ENCODE measurements at regions not wholly inside any gene's neighbourhood (a gene's known extent, or its start where the extent isn't known, plus 50 kb on each side); places are given as distances from the start of the nearest gene placed in this dataset.

DNA sequence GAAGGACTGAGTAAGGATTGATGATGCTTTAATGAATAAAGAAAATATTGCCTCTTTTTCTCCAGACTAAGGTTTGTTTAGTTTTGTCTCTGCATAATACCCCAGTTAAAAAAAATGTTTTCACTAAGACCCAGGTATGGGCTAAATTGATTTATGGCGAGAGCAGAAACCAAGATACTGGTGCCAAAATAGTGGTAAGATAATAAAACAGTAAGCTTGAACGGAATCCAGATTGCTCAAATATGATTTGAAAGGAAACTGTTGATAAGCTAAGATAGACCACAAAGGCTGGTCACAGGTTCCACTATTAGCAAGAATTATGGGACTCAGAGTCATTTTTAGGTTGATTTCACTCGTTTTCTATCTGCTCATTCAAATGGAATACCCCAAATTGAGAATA is 831.2 kb downstream of the EPHA7 start:
- TF ChIP-seq, protein P1, sequence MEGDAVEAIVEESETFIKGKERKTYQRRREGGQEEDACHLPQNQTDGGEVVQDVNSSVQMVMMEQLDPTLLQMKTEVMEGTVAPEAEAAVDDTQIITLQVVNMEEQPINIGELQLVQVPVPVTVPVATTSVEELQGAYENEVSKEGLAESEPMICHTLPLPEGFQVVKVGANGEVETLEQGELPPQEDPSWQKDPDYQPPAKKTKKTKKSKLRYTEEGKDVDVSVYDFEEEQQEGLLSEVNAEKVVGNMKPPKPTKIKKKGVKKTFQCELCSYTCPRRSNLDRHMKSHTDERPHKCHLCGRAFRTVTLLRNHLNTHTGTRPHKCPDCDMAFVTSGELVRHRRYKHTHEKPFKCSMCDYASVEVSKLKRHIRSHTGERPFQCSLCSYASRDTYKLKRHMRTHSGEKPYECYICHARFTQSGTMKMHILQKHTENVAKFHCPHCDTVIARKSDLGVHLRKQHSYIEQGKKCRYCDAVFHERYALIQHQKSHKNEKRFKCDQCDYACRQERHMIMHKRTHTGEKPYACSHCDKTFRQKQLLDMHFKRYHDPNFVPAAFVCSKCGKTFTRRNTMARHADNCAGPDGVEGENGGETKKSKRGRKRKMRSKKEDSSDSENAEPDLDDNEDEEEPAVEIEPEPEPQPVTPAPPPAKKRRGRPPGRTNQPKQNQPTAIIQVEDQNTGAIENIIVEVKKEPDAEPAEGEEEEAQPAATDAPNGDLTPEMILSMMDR (IDR thresholded peaks at IDR 0.05), result no peak

DNA sequence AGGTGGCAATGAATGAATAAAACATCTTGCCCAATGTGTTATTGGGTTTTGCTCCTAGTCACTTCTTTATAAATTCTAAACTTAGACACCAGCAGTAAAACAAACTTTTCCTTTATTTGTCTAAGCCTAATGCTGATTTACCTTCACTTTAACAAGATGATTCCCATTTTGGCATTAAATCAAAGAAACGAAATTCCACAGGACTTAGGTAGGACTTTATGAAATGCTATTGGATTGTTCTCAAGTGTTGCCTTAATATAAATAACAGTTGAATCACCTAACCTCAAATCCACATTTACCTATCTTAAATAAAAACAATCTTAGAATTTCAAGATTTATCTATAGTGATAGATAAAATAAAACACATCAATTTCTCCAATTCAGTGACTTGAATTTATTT is 831.8 kb downstream of the EPHA7 start:
- TF ChIP-seq, protein P1 (IDR thresholded peaks at IDR 0.05), result no peak
- H3K4me3 ChIP-seq, result no peak overlapping the region
- no peak for DNase-seq (ENCODE audit: low spot score)
- no peak overlapping the region for H3K27ac ChIP-seq

More for the DNA sequence above, 831.2 kb downstream of the EPHA7 start:
- H3K27ac ChIP-seq, result no peak overlapping the region
- H3K4me3 ChIP-seq, result no peak overlapping the region
- no peak for DNase-seq (ENCODE audit: low spot score)

DNA sequence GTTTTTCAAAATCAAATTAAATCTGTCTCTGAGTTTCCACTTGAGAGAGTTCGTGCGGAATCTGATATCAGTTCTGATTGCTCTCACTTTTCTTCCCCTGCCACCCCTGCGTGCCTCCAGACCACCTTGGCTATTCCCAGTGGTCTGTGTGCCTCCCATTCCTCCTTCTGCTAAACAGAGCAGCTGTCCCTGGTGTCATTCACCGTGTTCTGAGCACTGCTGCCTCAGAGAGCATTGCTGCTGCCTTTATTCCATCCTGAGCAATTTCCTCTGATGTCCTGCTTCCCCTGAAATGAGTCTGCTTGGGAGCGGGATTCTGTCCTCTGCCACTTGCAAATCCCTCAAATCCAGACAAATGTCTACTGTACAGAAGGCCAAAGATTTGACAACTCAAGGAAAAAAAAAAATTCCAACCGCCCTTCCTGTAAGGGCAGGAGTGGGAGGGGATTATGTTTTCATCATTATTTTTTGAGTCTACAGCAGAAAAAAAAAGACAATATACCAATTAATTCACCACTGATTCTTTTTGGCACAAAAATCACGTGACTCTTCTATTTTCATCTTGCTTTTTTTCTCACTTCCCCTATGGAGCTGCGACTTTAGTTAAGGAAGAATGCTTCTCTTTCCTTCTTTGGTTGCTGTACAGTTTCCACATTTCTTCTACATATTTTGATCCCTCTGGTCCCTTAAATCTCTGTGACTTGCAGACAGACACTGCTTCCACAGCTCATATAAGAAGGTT is 833.0 kb downstream of the EPHA7 start:
- TF ChIP-seq, protein P1 (IDR thresholded peaks at IDR 0.05), result no peak
- no peak overlapping the region for H3K4me3 ChIP-seq
- DNase-seq (ENCODE audit: low spot score), result no peak
- H3K27ac ChIP-seq, result no peak overlapping the region

DNA sequence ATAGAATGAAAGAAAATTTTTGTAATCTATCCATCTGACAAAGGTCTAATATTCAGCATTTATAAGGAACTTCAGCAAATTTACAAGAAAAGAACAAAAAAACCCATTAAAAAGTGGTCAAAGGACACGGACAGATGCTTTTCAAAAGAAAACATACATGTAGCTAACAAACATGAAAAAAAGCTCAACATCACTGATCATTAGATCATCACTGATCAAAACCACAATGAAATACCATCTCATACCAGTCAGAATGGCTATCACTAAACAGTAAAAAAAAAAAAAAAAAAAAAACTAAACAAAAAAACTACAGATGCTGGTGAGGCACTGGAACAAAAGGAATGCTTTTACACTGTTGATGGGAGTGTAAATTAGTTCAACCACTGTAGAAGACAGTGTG is 837.1 kb downstream of the EPHA7 start:
- Histone ChIP-seq H3K27ac (no peak overlapping the region), H3K4me3 (no peak overlapping the region)
- TF ChIP-seq, protein P1 (IDR thresholded peaks at IDR 0.05), result no peak
- no peak for DNase-seq (ENCODE audit: low spot score)

DNA sequence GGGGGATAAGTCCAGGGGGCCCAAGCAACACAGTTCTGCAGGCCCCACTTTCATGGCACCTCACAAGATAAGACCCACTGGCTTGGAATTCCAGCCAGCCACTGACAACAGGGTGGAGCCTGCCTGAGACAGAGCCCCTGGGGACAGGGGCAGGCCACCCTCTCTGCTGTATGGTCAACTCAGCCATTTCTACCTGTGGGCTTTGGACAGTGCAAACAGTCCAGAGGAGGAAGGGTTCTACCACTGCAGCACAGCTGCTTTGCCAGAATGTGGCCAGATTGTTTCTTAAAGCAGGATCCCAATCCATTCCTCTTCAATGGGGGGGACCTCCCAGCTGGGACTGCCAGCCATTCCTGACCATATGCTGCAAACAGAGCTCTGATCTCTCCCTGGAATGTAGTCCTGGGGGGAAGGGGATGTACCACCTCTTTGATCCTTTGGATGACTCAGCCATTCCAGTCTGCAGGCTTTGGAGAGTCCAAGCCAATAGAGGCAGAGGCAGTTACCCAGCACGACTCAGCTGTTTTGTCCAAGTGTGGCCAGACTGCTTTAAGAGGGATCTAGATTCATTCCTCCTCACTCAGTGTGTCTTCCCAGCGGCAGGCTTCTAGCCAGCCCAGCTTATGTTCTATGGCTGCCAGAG is 842.2 kb downstream of the EPHA7 start:
- DNase-seq (ENCODE audit: low spot score), result no peak
- TF ChIP-seq, protein P1 (IDR thresholded peaks at IDR 0.05), result no peak
- Histone ChIP-seq H3K27ac (no peak overlapping the region), H3K4me3 (no peak overlapping the region)

DNA sequence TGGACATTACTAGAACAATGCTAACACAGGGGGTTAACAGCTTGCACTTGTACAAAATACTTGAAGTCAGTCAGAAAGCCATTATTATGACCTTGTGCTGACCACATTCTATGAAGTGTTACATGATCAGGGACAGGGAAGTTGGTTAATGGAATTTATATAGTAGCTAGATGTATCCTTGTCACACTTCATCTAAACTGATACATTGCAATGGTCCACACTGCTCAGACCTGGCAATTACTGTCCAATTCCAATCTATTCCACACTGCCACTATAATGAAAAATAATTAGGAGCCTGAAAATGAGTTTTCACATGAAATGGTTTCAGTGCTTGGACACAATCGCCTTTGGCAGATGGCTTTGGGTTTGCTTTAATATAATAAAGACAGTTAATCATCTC is 850.8 kb downstream of the EPHA7 start:
- DNase-seq (ENCODE audit: low spot score), result no peak
- Histone ChIP-seq H3K27ac (no peak overlapping the region), H3K4me3 (no peak overlapping the region)
- TF ChIP-seq, protein P1 (IDR thresholded peaks at IDR 0.05), result no peak

DNA sequence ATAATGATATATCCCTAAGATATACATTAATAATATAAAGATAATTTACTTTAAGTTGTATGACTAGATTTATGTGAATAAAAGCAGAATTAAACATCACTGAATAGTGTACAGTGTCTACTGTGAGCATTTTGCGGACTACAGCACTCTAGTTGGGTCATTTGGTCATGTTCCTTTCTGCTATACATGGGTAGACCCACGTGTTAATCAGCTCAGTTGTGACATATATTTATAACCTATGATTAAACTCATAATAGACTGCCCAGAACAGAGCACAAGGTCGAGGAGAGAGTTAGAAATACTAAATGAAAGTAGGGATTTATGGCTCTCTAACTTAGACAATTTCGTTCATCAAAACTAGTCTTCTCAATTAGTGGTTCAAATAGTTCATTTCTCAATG is 852.7 kb downstream of the EPHA7 start:
- DNase-seq (ENCODE audit: low spot score), result no peak
- Histone ChIP-seq H3K27ac (no peak overlapping the region), H3K4me3 (no peak overlapping the region)
- TF ChIP-seq, protein P1 (IDR thresholded peaks at IDR 0.05), result no peak
